ENCODE measurements at regions not wholly inside any gene's neighbourhood (a gene's known extent, or its start where the extent isn't known, plus 50 kb on each side); places are given as distances from the start of the nearest gene placed in this dataset.

DNA sequence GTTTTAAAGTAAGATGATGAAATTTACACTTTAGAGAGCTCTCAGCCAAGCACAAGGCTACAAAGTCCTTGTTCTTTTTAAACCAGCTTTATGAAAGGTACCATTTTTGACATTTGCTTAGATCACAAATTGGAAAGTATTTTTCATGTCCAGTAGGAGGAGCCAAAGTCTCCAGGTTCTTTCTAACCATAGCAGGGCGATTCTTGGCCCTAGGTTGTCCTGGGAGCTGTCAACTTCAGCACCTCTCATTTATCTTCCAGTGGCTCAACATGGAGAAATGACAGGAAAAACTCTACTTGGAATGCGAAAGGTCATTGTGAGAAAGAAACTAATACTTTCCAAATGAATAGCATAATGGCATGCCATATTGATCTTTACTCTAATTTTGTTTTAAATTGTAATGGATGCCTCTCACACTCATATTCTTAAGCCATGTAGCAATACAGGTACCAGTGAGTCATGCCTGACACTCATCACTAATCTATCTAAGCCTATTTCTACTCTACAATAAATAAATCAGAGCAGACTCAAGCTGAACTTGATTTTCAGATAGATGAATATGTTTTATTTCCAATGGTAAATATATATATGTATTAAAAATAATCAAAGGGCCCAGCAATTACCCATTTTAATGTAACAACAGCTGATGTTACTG lies 919.1 kb upstream of the EEF2KMT start:
- no peak overlapping the region for H3K27ac ChIP-seq
- TF ChIP-seq, protein P1, sequence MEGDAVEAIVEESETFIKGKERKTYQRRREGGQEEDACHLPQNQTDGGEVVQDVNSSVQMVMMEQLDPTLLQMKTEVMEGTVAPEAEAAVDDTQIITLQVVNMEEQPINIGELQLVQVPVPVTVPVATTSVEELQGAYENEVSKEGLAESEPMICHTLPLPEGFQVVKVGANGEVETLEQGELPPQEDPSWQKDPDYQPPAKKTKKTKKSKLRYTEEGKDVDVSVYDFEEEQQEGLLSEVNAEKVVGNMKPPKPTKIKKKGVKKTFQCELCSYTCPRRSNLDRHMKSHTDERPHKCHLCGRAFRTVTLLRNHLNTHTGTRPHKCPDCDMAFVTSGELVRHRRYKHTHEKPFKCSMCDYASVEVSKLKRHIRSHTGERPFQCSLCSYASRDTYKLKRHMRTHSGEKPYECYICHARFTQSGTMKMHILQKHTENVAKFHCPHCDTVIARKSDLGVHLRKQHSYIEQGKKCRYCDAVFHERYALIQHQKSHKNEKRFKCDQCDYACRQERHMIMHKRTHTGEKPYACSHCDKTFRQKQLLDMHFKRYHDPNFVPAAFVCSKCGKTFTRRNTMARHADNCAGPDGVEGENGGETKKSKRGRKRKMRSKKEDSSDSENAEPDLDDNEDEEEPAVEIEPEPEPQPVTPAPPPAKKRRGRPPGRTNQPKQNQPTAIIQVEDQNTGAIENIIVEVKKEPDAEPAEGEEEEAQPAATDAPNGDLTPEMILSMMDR (conservative IDR thresholded peaks at IDR 0.05; ENCODE audit: low read depth), result no peak
- ChIA-PET CTCF (no interaction called here), POLR2A (ENCODE audit: low non-redundant PET) (no interaction called here)
- peak; percentile 13 for DNase-seq (ENCODE audit: low spot score)

DNA sequence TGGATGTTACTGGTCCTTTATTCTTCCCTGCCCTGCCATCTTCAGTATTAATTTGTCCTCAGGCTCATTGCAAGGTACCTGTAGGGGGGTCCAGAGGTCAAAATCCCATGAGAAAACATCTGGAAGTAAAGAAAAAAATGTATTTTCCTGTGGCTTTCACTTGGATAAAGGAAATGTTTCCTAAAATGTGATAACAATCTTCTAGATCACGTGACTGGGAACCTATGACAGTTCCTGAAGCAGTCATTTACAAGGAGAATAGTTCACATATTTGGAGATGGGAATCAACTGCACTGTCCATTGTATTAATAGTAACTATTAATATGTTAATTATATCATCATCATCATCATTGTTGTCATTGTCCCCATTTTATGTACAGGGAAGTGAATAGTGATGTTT lies 915.1 kb upstream of the EEF2KMT start:
- DNase-seq (ENCODE audit: low spot score), result no peak
- TF ChIP-seq, protein P1 (conservative IDR thresholded peaks at IDR 0.05; ENCODE audit: low read depth), result no peak
- CTCF ChIA-PET, result interaction anchor here (0.7 kb wide), 1 partner anchor 82 kb away, joined by 3 read pairs; no protein-coding TSS in a partner anchor
- no peak overlapping the region for H3K27ac ChIP-seq
- POLR2A ChIA-PET (ENCODE audit: low non-redundant PET), result no interaction called here

DNA sequence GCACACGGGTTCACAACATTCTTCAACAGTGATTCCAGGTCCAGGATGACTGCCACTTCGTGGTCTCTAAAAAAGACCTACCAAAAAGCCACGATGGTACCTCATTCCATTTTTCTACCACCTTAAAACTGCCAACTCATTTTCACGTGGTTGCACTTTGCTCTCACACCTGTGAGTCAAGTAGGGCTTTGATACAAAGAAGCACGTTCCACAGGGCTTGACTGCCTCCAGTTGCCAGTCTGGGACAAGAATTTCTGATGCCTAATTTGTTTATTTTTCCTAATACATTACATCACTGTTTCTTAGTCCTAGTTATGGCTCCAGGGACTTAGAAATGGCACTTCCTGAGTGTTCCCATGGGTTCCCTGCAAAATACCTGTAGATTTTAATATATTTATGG lies 911.6 kb upstream of the EEF2KMT start:
- TF ChIP-seq, protein P1 (conservative IDR thresholded peaks at IDR 0.05; ENCODE audit: low read depth), result no peak
- ChIA-PET POLR2A (ENCODE audit: low non-redundant PET) (no interaction called here), CTCF (interaction anchor here (0.8 kb wide), 1 partner anchor 293 kb away, joined by 3 read pairs; no protein-coding TSS in a partner anchor)
- no peak overlapping the region for H3K27ac ChIP-seq
- DNase-seq (ENCODE audit: low spot score), result no peak

DNA sequence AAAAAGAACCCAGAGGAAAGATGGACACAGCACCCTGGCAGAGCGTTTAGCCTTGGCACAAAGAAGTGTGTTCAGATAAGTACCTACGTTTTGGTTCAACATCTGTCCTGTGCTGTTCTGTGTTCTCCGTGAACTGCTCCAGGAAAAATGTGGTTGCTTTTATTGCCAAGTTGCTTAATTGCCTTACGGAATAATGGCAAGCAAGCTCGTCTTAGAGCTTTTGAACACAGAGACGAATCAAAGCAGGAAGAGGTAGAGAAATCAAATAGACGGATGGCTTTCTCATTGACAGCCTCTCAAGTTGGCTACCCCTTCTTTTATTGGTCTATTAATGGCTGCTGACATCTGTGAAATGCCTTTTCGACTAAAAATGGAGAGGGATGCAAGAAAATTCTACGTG lies 911.1 kb upstream of the EEF2KMT start:
- ChIA-PET CTCF (interaction anchor here (0.8 kb wide), 1 partner anchor 292 kb away, joined by 3 read pairs; no protein-coding TSS in a partner anchor), POLR2A (ENCODE audit: low non-redundant PET) (no interaction called here)
- TF ChIP-seq, protein P1 (conservative IDR thresholded peaks at IDR 0.05; ENCODE audit: low read depth), result no peak
- no peak for DNase-seq (ENCODE audit: low spot score)
- no peak overlapping the region for H3K27ac ChIP-seq

DNA sequence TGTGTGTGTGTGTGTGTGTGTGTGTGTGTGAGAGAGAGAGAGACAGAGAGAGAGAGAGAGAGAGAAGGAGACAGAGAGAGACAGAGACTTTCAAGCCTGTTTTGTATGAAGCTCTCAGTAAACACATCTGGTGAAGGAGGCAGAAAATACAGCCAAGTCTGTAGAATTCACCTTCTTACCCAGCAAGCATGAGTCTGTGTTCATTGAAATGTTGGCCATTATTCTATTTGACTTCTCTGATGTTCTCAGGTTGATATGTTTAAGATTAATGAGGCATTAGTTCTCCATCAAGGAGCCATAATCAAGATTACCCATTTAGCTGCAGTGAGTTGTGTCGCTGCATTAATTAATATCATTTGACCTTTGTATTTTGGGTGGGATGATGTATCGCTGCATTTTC lies 895.8 kb upstream of the EEF2KMT start:
- H3K27ac ChIP-seq, result no peak overlapping the region
- no peak for DNase-seq (ENCODE audit: low spot score)
- ChIA-PET POLR2A (ENCODE audit: low non-redundant PET) (no interaction called here), CTCF (no interaction called here)
- TF ChIP-seq, protein P1 (conservative IDR thresholded peaks at IDR 0.05; ENCODE audit: low read depth), result no peak

DNA sequence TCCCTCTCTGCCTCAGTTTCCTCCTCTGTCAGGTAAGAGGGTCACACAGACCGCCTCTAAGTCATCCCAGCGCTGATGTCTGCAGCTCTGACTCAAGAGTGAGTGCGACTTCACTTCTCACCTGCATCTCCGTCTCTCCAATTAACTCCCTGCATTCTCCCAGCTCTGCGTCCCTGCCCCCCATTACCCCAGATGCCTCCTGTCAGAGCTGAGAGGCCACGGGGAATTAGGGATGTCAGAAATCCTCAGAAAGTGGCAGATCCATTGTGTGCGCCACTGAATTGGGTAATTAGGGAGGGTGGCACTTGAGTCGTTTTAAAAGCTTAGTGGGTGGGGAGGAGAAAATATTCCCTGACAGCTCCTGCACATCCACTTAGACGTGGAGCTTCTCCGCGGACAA lies 885.4 kb upstream of the EEF2KMT start:
- no peak overlapping the region for H3K27ac ChIP-seq
- TF ChIP-seq, protein P1 (conservative IDR thresholded peaks at IDR 0.05; ENCODE audit: low read depth), result no peak
- DNase-seq (ENCODE audit: low spot score), result no peak
- ChIA-PET CTCF (no interaction called here), POLR2A (ENCODE audit: low non-redundant PET) (no interaction called here)

All from RWPE1 (cell line).